ENCODE measurements at regions not wholly inside any gene's neighbourhood (a gene's known extent, or its start where the extent isn't known, plus 50 kb on each side); places are given as distances from the start of the nearest gene placed in this dataset.

GRCh38 chr10:108184114-108184513 lies 1019.6 kb upstream of the SORCS1 start:
- H3K9me3 ChIP-seq (ENCODE audit: control insufficient read depth, insufficient read depth, low read length): peaks cover 6% of the 10 kb centered on the region; the same call in 1 of the 2 replicates
- no peaks in the 10 kb centered on the region for H3K79me1 ChIP-seq (ENCODE audit: low read depth in 1 of 2, low read length in 2 of 2)
- no peak overlapping the region for H2BK5ac ChIP-seq (ENCODE audit: low read depth, low read length, poor library complexity, severe bottlenecking)
- no peak overlapping the region for H3K4me3 ChIP-seq (ENCODE audit: insufficient read depth, low read depth, low read length)
- H4K91ac ChIP-seq (ENCODE audit: insufficient read depth, low read depth, low read length): no peak overlapping the region
- CTCF ChIA-PET: no interaction called here
- BruUV-seq (replicated peaks): no TSS peak
- H3K27ac ChIP-seq (ENCODE audit: insufficient read depth, low read length): no peak overlapping the region
- no peaks in the 10 kb centered on the region for H3K27me3 ChIP-seq (ENCODE audit: control insufficient read depth, insufficient read depth, low read length)
- no peak overlapping the region for H3K14ac ChIP-seq (replicated peaks; ENCODE audit: low read depth, low read length)
- in situ Hi-C loops (cut with MboI; ENCODE audit: low sequenced_read_pairs) (no loop called here), intact Hi-C loops (cut with micrococcal nuclease) (no loop called here), dilution Hi-C loops (cut with HindIII; ENCODE audit: low sequenced_read_pairs, unreplicated experiment) (no loop called here)
- H3K36me3 ChIP-seq (ENCODE audit: control insufficient read depth, insufficient read depth, low read length): no peaks in the 10 kb centered on the region
- no peak overlapping the region for H2BK20ac ChIP-seq (ENCODE audit: low read depth, low read length)
- no peak overlapping the region for H2BK15ac ChIP-seq (ENCODE audit: low read depth, low read length)
- no peaks in the 10 kb centered on the region for H3K4me1 ChIP-seq (ENCODE audit: control insufficient read depth, insufficient read depth, low read length)
- POLR2A ChIA-PET (ENCODE audit: unreplicated experiment): no interaction called here
- ATAC-seq (ENCODE audit: low read depth) (no peak), DNase-seq (no peak)
- no peak overlapping the region for H2BK120ac ChIP-seq (ENCODE audit: low read depth, low read length)
- H3K56ac ChIP-seq (ENCODE audit: extremely low read depth, insufficient read depth, low read length): no peak overlapping the region
- H4K5ac ChIP-seq (ENCODE audit: low read depth, low read length): no peak overlapping the region
- TF ChIP-seq BHLHE40 (IDR thresholded peaks at IDR 0.05; ENCODE audit: low read depth, low read length) (no peak), RFX5 (IDR thresholded peaks at IDR 0.05; ENCODE audit: low read depth, low read length) (no peak), FOS (IDR thresholded peaks at IDR 0.05; ENCODE audit: low read depth, low read length) (no peak), USF2 (IDR thresholded peaks at IDR 0.05; ENCODE audit: low read depth, low read length) (no peak), MXI1 (IDR thresholded peaks at IDR 0.05; ENCODE audit: borderline replicate concordance, low read depth, low read length) (no peak), POLR2A (IDR thresholded peaks at IDR 0.05; ENCODE audit: low read depth, low read length) (no peak), CTCF (conservative IDR thresholded peaks at IDR 0.05; ENCODE audit: low read depth, low read length) (no peak), NFE2L2 (IDR thresholded peaks at IDR 0.05; ENCODE audit: low read depth, low read length) (no peak), RCOR1 (IDR thresholded peaks at IDR 0.05; ENCODE audit: insufficient replicate concordance, low read length) (no peak), ELK1 (IDR thresholded peaks at IDR 0.05; ENCODE audit: borderline replicate concordance, low read depth, low read length) (no peak), MAZ (IDR thresholded peaks at IDR 0.05; ENCODE audit: borderline replicate concordance, low read depth, low read length) (no peak), SMC3 (IDR thresholded peaks at IDR 0.05; ENCODE audit: low read depth, low read length) (no peak), CEBPB (IDR thresholded peaks at IDR 0.05; ENCODE audit: low read depth, low read length) (no peak)
- H2AFZ ChIP-seq (replicated peaks; ENCODE audit: low read length, poor library complexity): no peak overlapping the region
- no peak overlapping the region for H3K4me2 ChIP-seq (ENCODE audit: low read depth, low read length)
- H3K18ac ChIP-seq (ENCODE audit: low read depth, low read length): no peak overlapping the region
- H4K20me1 ChIP-seq (ENCODE audit: insufficient read depth, low read length): no peaks in the 10 kb centered on the region
- 0% methylated on average over 1 of the region's 1 CpG; no CpG with 5 or more reads in 1 of the 2 experiments for WGBS, 2 experiments (ENCODE audit: extremely low coverage in 2 of 2, insufficient read length in 1 of 2)
- no peak overlapping the region for H3K9ac ChIP-seq (ENCODE audit: low read depth, low read length)
- no peak overlapping the region for H3K4ac ChIP-seq (ENCODE audit: low read depth, low read length)
- no peaks in the 10 kb centered on the region for H3K9me1 ChIP-seq (ENCODE audit: insufficient read depth, low read length)
- H2AK5ac ChIP-seq (ENCODE audit: low read depth, low read length): no peak overlapping the region
- no peak overlapping the region for H4K8ac ChIP-seq (ENCODE audit: low read depth in 2 of 2, low read length in 2 of 2)
- no peak overlapping the region for H3K23ac ChIP-seq (ENCODE audit: low read depth, low read length)
- H2AK9ac ChIP-seq (replicated peaks; ENCODE audit: low read depth, low read length, poor library complexity): no peak overlapping the region

All from IMR-90 (cell line).